Upper lobe of left lung (tissue), 4 donors: ENCODE measurements at regions not wholly inside any gene's neighbourhood (a gene's known extent, or its start where the extent isn't known, plus 50 kb on each side); places are given as distances from the start of the nearest gene placed in this dataset.

ENCODE experiments used
- EP300 ChIP-seq, 4 donors: sonication (generic); formaldehyde crosslinking; IDR thresholded peaks; one replicate each; pipeline ENCODE4 v1.5.1; 2017; ENCODE audit warnings: antibody characterized with exemption in 4 of 4, control low read depth in 2 of 4
- POLR2A ChIP-seq, 4 donors: fragments of 450-650 bp; IDR thresholded peaks; one replicate each; pipeline ENCODE4 v1.5.1; 2016 to 2017; ENCODE audit warnings: antibody characterized with exemption in 4 of 4, mild to moderate bottlenecking in 2 of 4
- POLR2AphosphoS5 ChIP-seq, 2 donors: sonication (generic); formaldehyde crosslinking; IDR thresholded peaks; one replicate each; pipeline ENCODE4 v1.5.1; 2017; ENCODE audit warnings: antibody characterized with exemption in 2 of 2
- TF ChIP-seq, protein P1 (sequence below), 6 experiments: fragments of 450-650 bp in 4 of 6; fragments of 200-600 bp in 2 of 6; sonication (generic) in 2 of 6; IDR thresholded peaks; one replicate each; pipeline ENCODE4 v1.5.1; 2016 to 2019; ENCODE audit warnings: antibody characterized with exemption in 6 of 6

DNA sequence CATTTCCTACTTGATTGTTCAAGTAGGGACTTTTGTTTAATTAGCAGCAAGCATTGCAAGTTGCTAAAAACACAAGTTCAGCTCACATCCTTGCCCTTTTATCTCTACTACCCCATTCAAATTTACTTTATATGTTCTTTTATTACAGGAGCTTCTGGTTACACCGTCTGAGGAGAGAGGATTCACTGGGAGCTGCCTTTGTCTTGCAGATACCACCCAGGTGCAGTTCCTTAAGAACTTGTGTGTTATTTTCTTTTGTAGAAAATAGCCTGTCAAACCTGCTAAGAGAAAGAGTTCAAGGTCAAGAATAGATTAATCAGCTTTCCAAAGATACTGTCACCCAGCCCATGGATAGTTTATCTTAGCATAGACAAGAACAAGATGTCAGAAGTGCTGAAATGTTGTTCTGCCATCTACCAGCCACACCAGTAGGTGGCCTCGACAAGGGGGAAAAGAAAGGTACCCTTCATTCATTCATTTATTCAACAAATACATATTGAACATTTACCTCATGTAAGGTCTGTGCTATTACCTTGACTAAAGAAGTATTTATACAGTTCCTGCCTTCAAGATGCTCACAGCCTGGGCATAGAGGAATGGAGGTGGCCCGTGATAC, 750.3 kb downstream of the MAT2B start:
- TF ChIP-seq, protein P1, sequence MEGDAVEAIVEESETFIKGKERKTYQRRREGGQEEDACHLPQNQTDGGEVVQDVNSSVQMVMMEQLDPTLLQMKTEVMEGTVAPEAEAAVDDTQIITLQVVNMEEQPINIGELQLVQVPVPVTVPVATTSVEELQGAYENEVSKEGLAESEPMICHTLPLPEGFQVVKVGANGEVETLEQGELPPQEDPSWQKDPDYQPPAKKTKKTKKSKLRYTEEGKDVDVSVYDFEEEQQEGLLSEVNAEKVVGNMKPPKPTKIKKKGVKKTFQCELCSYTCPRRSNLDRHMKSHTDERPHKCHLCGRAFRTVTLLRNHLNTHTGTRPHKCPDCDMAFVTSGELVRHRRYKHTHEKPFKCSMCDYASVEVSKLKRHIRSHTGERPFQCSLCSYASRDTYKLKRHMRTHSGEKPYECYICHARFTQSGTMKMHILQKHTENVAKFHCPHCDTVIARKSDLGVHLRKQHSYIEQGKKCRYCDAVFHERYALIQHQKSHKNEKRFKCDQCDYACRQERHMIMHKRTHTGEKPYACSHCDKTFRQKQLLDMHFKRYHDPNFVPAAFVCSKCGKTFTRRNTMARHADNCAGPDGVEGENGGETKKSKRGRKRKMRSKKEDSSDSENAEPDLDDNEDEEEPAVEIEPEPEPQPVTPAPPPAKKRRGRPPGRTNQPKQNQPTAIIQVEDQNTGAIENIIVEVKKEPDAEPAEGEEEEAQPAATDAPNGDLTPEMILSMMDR (IDR thresholded peaks at IDR 0.05) = no peak
- TF ChIP-seq POLR2AphosphoS5 (IDR thresholded peaks at IDR 0.05) (no peak), POLR2A (IDR thresholded peaks at IDR 0.05) (no peak), EP300 (IDR thresholded peaks at IDR 0.05) (no peak)
